ENCODE measurements at regions not wholly inside any gene's neighbourhood (a gene's known extent, or its start where the extent isn't known, plus 50 kb on each side); places are given as distances from the start of the nearest gene placed in this dataset.
"Not testable (repeated sequence)": the region's sequence is repeated elsewhere in the genome, so short reads cannot be mapped to it uniquely, and the experiment has no call there.

- not testable (repeated sequence) for DNase-seq
Observed at GRCh38 chr9:85792057-85792456, 50.3 kb upstream of the AGTPBP1 start.

- DNase-seq: not testable (repeated sequence)
Observed at GRCh38 chr9:85802978-85803695, 61.4 kb upstream of the AGTPBP1 start.

- not testable (repeated sequence) for DNase-seq
Observed at GRCh38 chr9:85804847-85805133, 63.0 kb upstream of the AGTPBP1 start.

- DNase-seq: peak; percentile 58 to 79
Observed at GRCh38 chr9:85805134-85806005, 63.6 kb upstream of the AGTPBP1 start.

GRCh38 chr9:85808329-85808728 lies 66.6 kb upstream of the AGTPBP1 start:
- not testable (repeated sequence) for DNase-seq

GRCh38 chr9:85813388-85813787 lies 71.6 kb upstream of the AGTPBP1 start:
- DNase-seq: not testable (repeated sequence)

GRCh38 chr9:85814800-85815199 lies 73.0 kb upstream of the AGTPBP1 start:
- not testable (repeated sequence) for DNase-seq

- peak in 1 of 2 experiments; percentile 45 for DNase-seq
Observed at GRCh38 chr9:85818971-85819370, 77.2 kb upstream of the AGTPBP1 start.

GRCh38 chr9:85820598-85820997 lies 78.8 kb upstream of the AGTPBP1 start:
- not testable (repeated sequence) for DNase-seq

- peak in 1 of 2 experiments; percentile 13 for DNase-seq
Observed at GRCh38 chr9:85824949-85825348, 83.2 kb upstream of the AGTPBP1 start.

- DNase-seq: not testable (repeated sequence)
Observed at GRCh38 chr9:85834591-85834990, 92.8 kb upstream of the AGTPBP1 start.

- DNase-seq: not testable (repeated sequence)
Observed at GRCh38 chr9:85843949-85844348, 97.0 kb upstream of the NAA35 start.

- not testable (repeated sequence) for DNase-seq
Observed at GRCh38 chr9:85847782-85848181, 93.2 kb upstream of the NAA35 start.

GRCh38 chr9:85858056-85858750 lies 82.7 kb upstream of the NAA35 start:
- DNase-seq: no peak

- DNase-seq: no peak
Observed at GRCh38 chr9:85859765-85860164, 81.2 kb upstream of the NAA35 start.

GRCh38 chr9:85861882-85862281 lies 79.1 kb upstream of the NAA35 start:
- DNase-seq: not testable (repeated sequence)

GRCh38 chr9:85863875-85864274 lies 77.1 kb upstream of the NAA35 start:
- DNase-seq: no peak

GRCh38 chr9:85871008-85871407 lies 69.9 kb upstream of the NAA35 start:
- no peak for DNase-seq

- DNase-seq: not testable (repeated sequence)
Observed at GRCh38 chr9:85871683-85872082, 69.3 kb upstream of the NAA35 start.

- DNase-seq: no peak
Observed at GRCh38 chr9:85872463-85872862, 68.5 kb upstream of the NAA35 start.

GRCh38 chr9:85876628-85877027 lies 64.3 kb upstream of the NAA35 start:
- DNase-seq: no peak

- DNase-seq: not testable (repeated sequence)
Observed at GRCh38 chr9:85878872-85879597, 61.9 kb upstream of the NAA35 start.

- DNase-seq: not testable (repeated sequence)
Observed at GRCh38 chr9:85880507-85880906, 60.4 kb upstream of the NAA35 start.
